KMS-11 (cell line): ENCODE measurements at regions not wholly inside any gene's neighbourhood (a gene's known extent, or its start where the extent isn't known, plus 50 kb on each side); places are given as distances from the start of the nearest gene placed in this dataset.

Experiments used
- H2AFZ ChIP-seq: fragments of 200-600 bp; sonication (generic); 2 replicates; pipeline ENCODE4 v1.6.1; 2016; ENCODE audit warnings: antibody characterized with exemption, mixed run types, low read depth
- H3K27ac ChIP-seq: fragments of 200-600 bp; sonication (generic); 2 replicates; pipeline ENCODE4 v1.6.1; 2016; ENCODE audit warnings: mild to moderate bottlenecking, mixed run types
- H3K27me3 ChIP-seq: fragments of 200-600 bp; sonication (generic); 2 replicates; pipeline ENCODE4 v1.6.1; 2017; ENCODE audit warnings: mild to moderate bottlenecking, low read depth, mixed run types, moderate library complexity; ENCODE audit not compliant: insufficient read depth
- H3K36me3 ChIP-seq: fragments of 200-600 bp; sonication (generic); 2 replicates; pipeline ENCODE4 v1.6.1; 2017; ENCODE audit warnings: mild to moderate bottlenecking, mixed run types; ENCODE audit not compliant: insufficient read depth
- H3K4me1 ChIP-seq: fragments of 200-600 bp; sonication (generic); 2 replicates; pipeline ENCODE4 v1.6.1; 2016; ENCODE audit warnings: mild to moderate bottlenecking, low read depth, mixed run types; ENCODE audit not compliant: poor library complexity, severe bottlenecking
- H3K4me2 ChIP-seq: fragments of 200-600 bp; sonication (generic); 2 replicates; pipeline ENCODE4 v1.7.0; 2016; ENCODE audit warnings: mild to moderate bottlenecking, mixed run types
- H3K4me3 ChIP-seq: fragments of 200-600 bp; sonication (generic); IDR thresholded peaks from 2 replicates; pipeline ENCODE4 v1.6.1; 2017; ENCODE audit warnings: low read depth, low read length, mixed read lengths; ENCODE audit not compliant: insufficient read depth
- H3K79me2 ChIP-seq: fragments of 200-600 bp; sonication (generic); 2 replicates; pipeline ENCODE4 v1.6.1; 2016; ENCODE audit warnings: low read depth, mixed run types; ENCODE audit not compliant: insufficient read depth
- H3K9ac ChIP-seq: fragments of 200-600 bp; sonication (generic); 2 replicates; pipeline ENCODE4 v1.6.1; 2016; ENCODE audit warnings: mild to moderate bottlenecking, mixed run types
- H4K20me1 ChIP-seq: fragments of 200-600 bp; sonication (generic); 2 replicates; pipeline ENCODE4 v1.6.1; 2016; ENCODE audit warnings: mild to moderate bottlenecking, mixed run types; ENCODE audit not compliant: insufficient read depth
- TF ChIP-seq, protein P1 (sequence below): fragments of 200-600 bp; sonication (generic); conservative IDR thresholded peaks from 2 replicates; pipeline ENCODE4 v1.6.1; 2017; ENCODE audit warnings: low read depth, mild to moderate bottlenecking, antibody characterized with exemption, low read length, moderate library complexity, mixed read lengths

DNA sequence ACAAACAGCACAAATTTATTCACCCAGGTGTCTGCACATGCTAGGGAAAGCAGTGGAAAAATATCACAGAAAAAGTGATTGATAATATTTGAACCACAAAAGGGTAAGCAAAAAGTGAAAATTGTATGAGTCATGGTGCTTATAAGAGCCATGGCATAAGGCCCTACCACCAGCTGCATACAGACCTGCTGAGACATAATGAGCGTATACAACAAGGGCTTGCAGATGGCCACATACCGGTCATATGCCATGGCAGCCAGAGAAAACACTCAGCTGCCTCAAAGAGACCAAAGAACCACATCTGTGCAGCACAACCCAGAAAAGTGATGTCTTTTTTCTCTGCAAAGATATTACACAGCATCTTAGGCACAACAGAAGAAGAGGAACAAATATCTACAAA lies 71.4 kb upstream of the OR9G4 start:
- Histone ChIP-seq H3K27ac (no peak overlapping the region), H3K27me3 (no peaks in the 10 kb centered on the region), H3K4me2 (no peak overlapping the region), H3K4me3 (no peak overlapping the region), H3K36me3 (no peaks in the 10 kb centered on the region), H2AFZ (no peak overlapping the region), H3K79me2 (no peaks in the 10 kb centered on the region), H3K4me1 (no peaks in the 10 kb centered on the region), H4K20me1 (no peaks in the 10 kb centered on the region), H3K9ac (no peak overlapping the region)
- TF ChIP-seq, protein P1, sequence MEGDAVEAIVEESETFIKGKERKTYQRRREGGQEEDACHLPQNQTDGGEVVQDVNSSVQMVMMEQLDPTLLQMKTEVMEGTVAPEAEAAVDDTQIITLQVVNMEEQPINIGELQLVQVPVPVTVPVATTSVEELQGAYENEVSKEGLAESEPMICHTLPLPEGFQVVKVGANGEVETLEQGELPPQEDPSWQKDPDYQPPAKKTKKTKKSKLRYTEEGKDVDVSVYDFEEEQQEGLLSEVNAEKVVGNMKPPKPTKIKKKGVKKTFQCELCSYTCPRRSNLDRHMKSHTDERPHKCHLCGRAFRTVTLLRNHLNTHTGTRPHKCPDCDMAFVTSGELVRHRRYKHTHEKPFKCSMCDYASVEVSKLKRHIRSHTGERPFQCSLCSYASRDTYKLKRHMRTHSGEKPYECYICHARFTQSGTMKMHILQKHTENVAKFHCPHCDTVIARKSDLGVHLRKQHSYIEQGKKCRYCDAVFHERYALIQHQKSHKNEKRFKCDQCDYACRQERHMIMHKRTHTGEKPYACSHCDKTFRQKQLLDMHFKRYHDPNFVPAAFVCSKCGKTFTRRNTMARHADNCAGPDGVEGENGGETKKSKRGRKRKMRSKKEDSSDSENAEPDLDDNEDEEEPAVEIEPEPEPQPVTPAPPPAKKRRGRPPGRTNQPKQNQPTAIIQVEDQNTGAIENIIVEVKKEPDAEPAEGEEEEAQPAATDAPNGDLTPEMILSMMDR, result no peak

DNA sequence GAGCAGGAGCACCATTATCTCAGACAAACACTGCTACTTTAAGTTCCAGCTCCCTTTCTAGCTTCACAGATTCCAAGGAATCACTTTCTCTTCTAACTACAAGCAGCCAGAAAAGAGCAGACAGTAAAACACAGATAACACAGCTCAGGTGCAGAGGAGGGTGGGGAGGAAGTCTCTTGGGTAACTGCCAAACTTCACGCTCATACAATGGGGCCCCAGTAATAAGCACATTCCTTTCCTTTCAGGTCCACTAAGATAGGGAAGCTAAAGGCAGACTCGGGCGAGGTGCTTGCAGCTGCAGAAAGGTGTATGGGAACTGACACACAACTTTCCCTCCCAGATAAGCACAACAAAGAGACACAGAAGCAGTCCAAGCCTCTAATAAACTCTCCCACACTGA lies 69.2 kb upstream of the OR9G4 start:
- Histone ChIP-seq H3K79me2 (no peaks in the 10 kb centered on the region), H2AFZ (no peak overlapping the region), H3K4me3 (no peak overlapping the region), H3K27ac (no peak overlapping the region), H3K36me3 (no peaks in the 10 kb centered on the region), H3K27me3 (no peaks in the 10 kb centered on the region), H3K4me2 (no peak overlapping the region), H3K9ac (no peak overlapping the region), H4K20me1 (no peaks in the 10 kb centered on the region), H3K4me1 (no peaks in the 10 kb centered on the region)
- TF ChIP-seq, protein P1, result no peak

GRCh38 chr11:56816259-56816658 lies 67.8 kb upstream of the OR9G4 start:
- Histone ChIP-seq H3K4me2 (no peak overlapping the region), H4K20me1 (no peaks in the 10 kb centered on the region), H3K4me3 (no peak overlapping the region), H3K79me2 (no peaks in the 10 kb centered on the region), H3K36me3 (no peaks in the 10 kb centered on the region), H2AFZ (no peak overlapping the region), H3K4me1 (no peaks in the 10 kb centered on the region), H3K27ac (no peak overlapping the region), H3K9ac (no peak overlapping the region), H3K27me3 (no peaks in the 10 kb centered on the region)
- TF ChIP-seq, protein P1, result no peak

DNA sequence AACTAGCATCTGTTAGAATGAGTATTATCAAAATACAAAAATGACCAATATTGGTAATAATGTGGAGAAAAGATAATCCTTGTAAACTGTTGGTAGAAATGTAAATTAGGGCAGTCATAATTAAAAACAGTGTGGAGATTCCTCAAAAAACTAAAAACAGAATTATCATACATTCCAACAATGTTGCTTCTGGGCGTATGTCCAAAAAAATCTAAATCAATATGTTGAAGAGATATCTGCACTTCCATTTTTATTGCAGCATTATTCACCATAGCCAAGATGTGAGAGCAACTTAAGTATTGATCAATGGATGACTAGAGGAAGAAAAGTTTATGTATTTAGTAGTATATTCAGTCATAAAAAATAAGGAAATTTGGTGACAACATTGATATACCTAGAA lies 59.8 kb upstream of the OR9G4 start:
- H3K79me2 ChIP-seq, result no peaks in the 10 kb centered on the region
- no peak overlapping the region for H3K9ac ChIP-seq
- H3K27me3 ChIP-seq, result no peaks in the 10 kb centered on the region
- TF ChIP-seq, protein P1, result no peak
- no peaks in the 10 kb centered on the region for H3K36me3 ChIP-seq
- no peak overlapping the region for H3K4me2 ChIP-seq
- H4K20me1 ChIP-seq, result no peaks in the 10 kb centered on the region
- H2AFZ ChIP-seq, result no peak overlapping the region
- no peak overlapping the region for H3K4me3 ChIP-seq
- no peaks in the 10 kb centered on the region for H3K4me1 ChIP-seq
- H3K27ac ChIP-seq, result no peak overlapping the region
